NT2/D1 (cell line): ENCODE measurements at regions not wholly inside any gene's neighbourhood (a gene's known extent, or its start where the extent isn't known, plus 50 kb on each side); places are given as distances from the start of the nearest gene placed in this dataset.

Experiments used
- DNase-seq: peaks from one replicate; pipeline ENCODE4 v3.0.0-alpha.2; 2011; ENCODE audit warnings: low read depth, low spot score
- H3K27me3 ChIP-seq: 2 replicates; pipeline ENCODE4 v1.6.0; 2011; ENCODE audit warnings: mild to moderate bottlenecking; ENCODE audit not compliant: insufficient read length, insufficient read depth
- H3K36me3 ChIP-seq: 2 replicates; pipeline ENCODE4 v1.6.1; 2011; ENCODE audit warnings: mild to moderate bottlenecking, low read length, mixed read lengths; ENCODE audit not compliant: insufficient read depth, insufficient read length
- H3K4me1 ChIP-seq: 2 replicates; pipeline ENCODE4 v1.5.1; 2011; ENCODE audit not compliant: insufficient read depth, insufficient read length
- H3K4me3 ChIP-seq: 2 replicates; pipeline ENCODE4 v1.5.1; 2011; ENCODE audit warnings: low read depth; ENCODE audit not compliant: insufficient read length
- H3K9ac ChIP-seq: 2 replicates; pipeline ENCODE4 v1.6.0; 2011; ENCODE audit warnings: low read depth; ENCODE audit not compliant: insufficient read length
- H3K9me3 ChIP-seq: 2 replicates; pipeline ENCODE4 v1.5.1; 2011; ENCODE audit warnings: mild to moderate bottlenecking, low read length; ENCODE audit not compliant: insufficient read depth
- SUZ12 ChIP-seq: IDR thresholded peaks from 2 replicates; pipeline ENCODE4 v1.6.1; 2011; ENCODE audit not compliant: insufficient read length, insufficient read depth; ENCODE audit errors: extremely low read depth
- YY1 ChIP-seq: IDR thresholded peaks from 2 replicates; pipeline ENCODE4 v1.6.1; 2011; ENCODE audit not compliant: insufficient read length, insufficient read depth
- ZNF274 ChIP-seq: IDR thresholded peaks from 2 replicates; pipeline ENCODE4 v1.6.1; 2011; ENCODE audit warnings: mild to moderate bottlenecking, low read depth, low read length

DNA sequence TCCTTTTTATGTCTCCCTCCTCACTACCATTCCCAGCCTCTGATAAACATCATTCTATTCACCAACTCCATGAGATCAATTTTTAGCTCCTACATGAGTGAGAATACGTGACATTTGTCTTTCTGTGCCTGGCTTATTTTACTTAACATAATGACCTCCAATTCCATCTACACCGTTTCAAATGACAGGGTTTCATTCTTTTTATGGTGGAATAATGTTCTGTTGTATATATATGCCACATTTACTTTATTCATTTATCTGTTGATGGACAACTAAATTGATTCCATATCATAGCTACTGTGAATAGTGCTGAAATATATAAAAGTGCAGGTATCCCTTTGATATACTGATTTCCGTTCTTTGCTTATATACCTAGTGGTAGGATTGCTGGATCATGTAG, 503.9 kb downstream of the SMARCA1 start:
- H3K9me3 ChIP-seq: no peaks in the 10 kb centered on the region
- H3K4me1 ChIP-seq: no peaks in the 10 kb centered on the region
- TF ChIP-seq SUZ12: no peak
- no peak for TF ChIP-seq YY1
- no peak for TF ChIP-seq ZNF274
- H3K4me3 ChIP-seq: no peak overlapping the region
- DNase-seq: no peak
- no peaks in the 10 kb centered on the region for H3K36me3 ChIP-seq
- H3K9ac ChIP-seq: no peak overlapping the region
- no peaks in the 10 kb centered on the region for H3K27me3 ChIP-seq

GRCh38 chrX:129015381-129015780, 507.9 kb downstream of the SMARCA1 start:
- H3K9me3 ChIP-seq: no peaks in the 10 kb centered on the region
- H3K4me3 ChIP-seq: no peak overlapping the region
- H3K27me3 ChIP-seq: no peaks in the 10 kb centered on the region
- H3K4me1 ChIP-seq: no peaks in the 10 kb centered on the region
- TF ChIP-seq SUZ12 (no peak), YY1 (no peak), ZNF274 (no peak)
- no peak for DNase-seq
- H3K36me3 ChIP-seq: no peaks in the 10 kb centered on the region
- no peak overlapping the region for H3K9ac ChIP-seq

- Histone ChIP-seq H3K9ac (no peak overlapping the region), H3K4me3 (no peak overlapping the region), H3K27me3 (no peaks in the 10 kb centered on the region), H3K36me3 (no peaks in the 10 kb centered on the region), H3K9me3 (no peaks in the 10 kb centered on the region), H3K4me1 (no peaks in the 10 kb centered on the region)
- TF ChIP-seq SUZ12 (no peak), ZNF274 (no peak)
- no peak for DNase-seq
Measured at GRCh38 chrX:129013574-129013973, 509.7 kb downstream of the SMARCA1 start.

DNA sequence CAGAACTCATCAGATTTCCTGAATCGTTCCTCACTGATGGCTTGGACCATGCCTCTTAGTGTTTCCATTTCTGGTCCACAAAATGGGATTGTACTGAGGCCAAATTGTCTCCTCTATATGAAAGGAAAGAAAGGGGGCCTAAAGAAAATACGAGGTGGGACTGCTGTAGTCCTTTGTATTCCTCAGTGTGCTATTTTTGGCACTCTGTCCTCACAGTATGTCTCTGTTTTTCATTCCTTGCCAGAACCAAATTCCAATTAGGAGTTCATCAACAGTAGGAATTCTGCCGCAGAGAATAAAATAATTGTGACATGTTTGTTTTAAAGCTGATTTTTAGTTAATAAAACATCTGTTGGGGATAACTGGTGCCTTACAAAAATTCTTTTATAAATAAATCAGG, 515.7 kb downstream of the SMARCA1 start:
- H3K4me3 ChIP-seq: no peak overlapping the region
- no peaks in the 10 kb centered on the region for H3K36me3 ChIP-seq
- DNase-seq: no peak
- H3K9me3 ChIP-seq: no peaks in the 10 kb centered on the region
- no peak for TF ChIP-seq YY1
- no peak for TF ChIP-seq SUZ12
- TF ChIP-seq ZNF274: no peak
- H3K9ac ChIP-seq: no peak overlapping the region
- no peaks in the 10 kb centered on the region for H3K4me1 ChIP-seq
- no peaks in the 10 kb centered on the region for H3K27me3 ChIP-seq

DNA sequence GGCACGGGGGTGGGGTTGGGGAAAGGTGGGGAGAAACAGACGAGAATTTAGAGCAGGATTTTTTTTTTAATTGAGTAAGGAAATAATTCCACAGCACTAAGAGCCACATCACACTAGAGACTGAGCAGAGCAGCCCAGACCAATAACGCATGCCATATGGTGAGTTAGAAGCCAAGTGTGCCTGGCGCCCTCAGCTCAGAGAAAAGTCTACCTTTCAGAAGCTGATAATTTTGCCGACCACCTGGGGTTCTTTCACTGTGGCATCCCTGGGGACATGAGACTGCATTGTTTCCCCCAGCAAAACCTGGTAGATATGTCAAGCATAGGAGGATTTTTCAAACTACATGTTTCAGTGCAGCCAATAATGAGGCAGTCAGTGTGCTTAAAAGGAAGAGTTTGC, 516.8 kb downstream of the SMARCA1 start:
- Histone ChIP-seq H3K36me3 (no peaks in the 10 kb centered on the region), H3K27me3 (no peaks in the 10 kb centered on the region), H3K9me3 (no peaks in the 10 kb centered on the region), H3K4me1 (no peaks in the 10 kb centered on the region), H3K9ac (no peak overlapping the region), H3K4me3 (no peak overlapping the region)
- no peak for DNase-seq
- TF ChIP-seq SUZ12 (no peak), ZNF274 (no peak), YY1 (no peak)

- no peaks in the 10 kb centered on the region for H3K36me3 ChIP-seq
- DNase-seq: no peak
Measured at GRCh38 chrX:129000797-129001196, 522.5 kb downstream of the SMARCA1 start.

GRCh38 chrX:129000018-129000417, 523.3 kb downstream of the SMARCA1 start:
- H3K36me3 ChIP-seq: no peaks in the 10 kb centered on the region
- H3K9ac ChIP-seq: no peak overlapping the region
- TF ChIP-seq SUZ12 (no peak), YY1 (no peak)
- H3K27me3 ChIP-seq: no peaks in the 10 kb centered on the region
- no peaks in the 10 kb centered on the region for H3K9me3 ChIP-seq
- DNase-seq: no peak
- no peaks in the 10 kb centered on the region for H3K4me1 ChIP-seq
- no peak overlapping the region for H3K4me3 ChIP-seq

More at GRCh38 chrX:129000797-129001196, 522.5 kb downstream of the SMARCA1 start:
- no peaks in the 10 kb centered on the region for H3K27me3 ChIP-seq
- H3K9ac ChIP-seq: no peak overlapping the region
- H3K4me1 ChIP-seq: no peaks in the 10 kb centered on the region
- H3K9me3 ChIP-seq: no peaks in the 10 kb centered on the region
- no peak overlapping the region for H3K4me3 ChIP-seq
- TF ChIP-seq SUZ12 (no peak), YY1 (no peak), ZNF274 (no peak)
